ENCODE measurements at regions not wholly inside any gene's neighbourhood (a gene's known extent, or its start where the extent isn't known, plus 50 kb on each side); places are given as distances from the start of the nearest gene placed in this dataset.

- Histone ChIP-seq H3K27ac (ENCODE audit: insufficient read depth, low read length, poor library complexity, severe bottlenecking) (no peak overlapping the region), H3K36me3 (ENCODE audit: control insufficient read depth, insufficient read depth, low read length) (no peaks in the 10 kb centered on the region), H3K4me1 (ENCODE audit: control insufficient read depth, insufficient read depth, low read length, poor library complexity, severe bottlenecking) (no peaks in the 10 kb centered on the region), H3K9me3 (ENCODE audit: control insufficient read depth in 2 of 2, low read length in 2 of 2) (peaks cover 0 to 10% of the 10 kb centered on the region in 2 experiments), H3K4me3 (ENCODE audit: low read depth, low read length) (no peak overlapping the region), H3K27me3 (ENCODE audit: control insufficient read depth, insufficient read depth, low read length) (no peaks in the 10 kb centered on the region)
- no peaks in the 10 kb centered on the region for H3K27me3 Mint-ChIP-seq
- H3K9me3 Mint-ChIP-seq: peaks cover 2 to 18% (median 4%) of the 10 kb centered on the region in 7 donors
- ATAC-seq (ENCODE audit: low read depth in 2 of 2) (no peak), DNase-seq (no peak)
- no peaks in the 10 kb centered on the region for H3K36me3 Mint-ChIP-seq
- H3K4me1 Mint-ChIP-seq: no peaks in the 10 kb centered on the region
- H3K27ac Mint-ChIP-seq: no peak overlapping the region
- no peak overlapping the region for H3K4me3 Mint-ChIP-seq
Observed at GRCh38 chr11:25891960-25892359, 440.0 kb upstream of the ANO3 start.

- H3K4me1 ChIP-seq (ENCODE audit: control insufficient read depth, insufficient read depth, low read length, poor library complexity, severe bottlenecking): no peaks in the 10 kb centered on the region
- no peak overlapping the region for H3K4me3 Mint-ChIP-seq
- H3K4me1 Mint-ChIP-seq: no peaks in the 10 kb centered on the region
- no peak overlapping the region for H3K27ac ChIP-seq (ENCODE audit: insufficient read depth, low read length, poor library complexity, severe bottlenecking)
- no peak overlapping the region for H3K4me3 ChIP-seq (ENCODE audit: low read depth, low read length)
- H3K9me3 ChIP-seq (ENCODE audit: control insufficient read depth in 2 of 2, low read length in 2 of 2): peaks cover 0 to 2% of the 10 kb centered on the region in 2 experiments
- DNase-seq (no peak), ATAC-seq (ENCODE audit: low read depth in 2 of 2) (no peak)
- H3K36me3 ChIP-seq (ENCODE audit: control insufficient read depth, insufficient read depth, low read length): no peaks in the 10 kb centered on the region
- peaks cover 3 to 19% (median 7%) of the 10 kb centered on the region in 7 donors for H3K9me3 Mint-ChIP-seq
- no peak overlapping the region for H3K27ac Mint-ChIP-seq
- no peaks in the 10 kb centered on the region for H3K27me3 ChIP-seq (ENCODE audit: control insufficient read depth, insufficient read depth, low read length)
- H3K27me3 Mint-ChIP-seq: no peaks in the 10 kb centered on the region
- no peaks in the 10 kb centered on the region for H3K36me3 Mint-ChIP-seq
Observed at GRCh38 chr11:25899617-25900160, 432.2 kb upstream of the ANO3 start.

- no peak for DNase-seq
- Mint-ChIP-seq H3K4me1 (no peaks in the 10 kb centered on the region), H3K4me3 (no peak overlapping the region), H3K9me3 (peaks cover 4 to 23% (median 7%) of the 10 kb centered on the region in 7 donors), H3K27me3 (no peaks in the 10 kb centered on the region), H3K36me3 (no peaks in the 10 kb centered on the region), H3K27ac (no peak overlapping the region)
- H3K27me3 ChIP-seq (ENCODE audit: control insufficient read depth, insufficient read depth, low read length): no peaks in the 10 kb centered on the region
- H3K4me3 ChIP-seq (ENCODE audit: low read depth, low read length): no peak overlapping the region
- no peak overlapping the region for H3K27ac ChIP-seq (ENCODE audit: insufficient read depth, low read length, poor library complexity, severe bottlenecking)
- ATAC-seq (ENCODE audit: low read depth in 2 of 2): no peak
- H3K36me3 ChIP-seq (ENCODE audit: control insufficient read depth, insufficient read depth, low read length): no peaks in the 10 kb centered on the region
- peaks cover 0 to 2% of the 10 kb centered on the region in 2 experiments for H3K9me3 ChIP-seq (ENCODE audit: control insufficient read depth in 2 of 2, low read length in 2 of 2)
- H3K4me1 ChIP-seq (ENCODE audit: control insufficient read depth, insufficient read depth, low read length, poor library complexity, severe bottlenecking): no peaks in the 10 kb centered on the region
Observed at GRCh38 chr11:25900814-25901213, 431.1 kb upstream of the ANO3 start.

DNA sequence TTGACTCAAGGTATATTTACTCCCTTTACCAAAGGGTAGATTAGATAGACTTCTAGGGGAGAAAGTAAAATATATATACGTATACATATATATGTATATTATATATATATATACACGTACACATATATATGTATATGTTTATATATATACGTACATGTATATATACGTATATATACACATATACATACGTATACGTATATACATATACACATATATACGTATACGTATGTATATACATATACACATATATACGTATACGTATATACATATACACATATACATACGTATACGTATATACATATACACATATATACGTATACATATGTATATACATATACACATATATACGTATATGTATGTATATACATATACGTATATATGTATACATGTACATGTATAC, 430.5 kb upstream of the ANO3 start:
- Mint-ChIP-seq H3K27me3 (no peaks in the 10 kb centered on the region), H3K27ac (no peak overlapping the region), H3K9me3 (peaks cover 4 to 23% (median 7%) of the 10 kb centered on the region in 7 donors), H3K36me3 (no peaks in the 10 kb centered on the region), H3K4me3 (no peak overlapping the region), H3K4me1 (no peaks in the 10 kb centered on the region)
- Histone ChIP-seq H3K27ac (ENCODE audit: insufficient read depth, low read length, poor library complexity, severe bottlenecking) (no peak overlapping the region), H3K27me3 (ENCODE audit: control insufficient read depth, insufficient read depth, low read length) (no peaks in the 10 kb centered on the region), H3K4me3 (ENCODE audit: low read depth, low read length) (no peak overlapping the region), H3K36me3 (ENCODE audit: control insufficient read depth, insufficient read depth, low read length) (no peaks in the 10 kb centered on the region), H3K4me1 (ENCODE audit: control insufficient read depth, insufficient read depth, low read length, poor library complexity, severe bottlenecking) (no peaks in the 10 kb centered on the region), H3K9me3 (ENCODE audit: control insufficient read depth in 2 of 2, low read length in 2 of 2) (peaks cover 0 to 2% of the 10 kb centered on the region in 2 experiments)
- ATAC-seq (ENCODE audit: low read depth in 2 of 2) (no peak), DNase-seq (no peak)

DNA sequence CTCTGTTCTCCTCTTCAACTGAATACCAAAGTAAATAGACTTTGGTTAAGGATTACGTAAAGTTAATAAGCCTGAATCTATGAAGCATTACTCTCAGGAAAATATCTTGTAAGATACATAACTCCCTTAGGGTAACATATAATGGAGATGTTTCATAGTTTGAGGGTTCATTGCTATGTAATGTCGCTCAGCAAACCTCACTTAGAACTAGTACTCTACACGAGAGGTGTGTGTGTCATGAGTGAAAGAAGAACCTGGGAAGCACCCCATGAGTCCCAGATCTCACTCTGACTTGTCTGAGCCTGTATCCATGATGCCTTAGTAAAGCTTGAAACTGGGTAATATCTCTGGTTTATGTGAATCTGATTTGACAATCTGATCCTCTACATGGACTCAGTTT, 429.5 kb upstream of the ANO3 start:
- no peak overlapping the region for H3K27ac Mint-ChIP-seq
- H3K27me3 ChIP-seq (ENCODE audit: control insufficient read depth, insufficient read depth, low read length): no peaks in the 10 kb centered on the region

GRCh38 chr11:25908726-25909125, 423.2 kb upstream of the ANO3 start:
- H3K9me3 ChIP-seq (ENCODE audit: control insufficient read depth in 2 of 2, low read length in 2 of 2): peaks cover under 1 to 2% of the 10 kb centered on the region in 2 experiments

More for the DNA sequence above, 429.5 kb upstream of the ANO3 start:
- Mint-ChIP-seq H3K9me3 (peaks cover 4 to 24% (median 7%) of the 10 kb centered on the region in 7 donors), H3K27me3 (no peaks in the 10 kb centered on the region), H3K4me3 (no peak overlapping the region), H3K36me3 (no peaks in the 10 kb centered on the region), H3K4me1 (no peaks in the 10 kb centered on the region)
- H3K4me3 ChIP-seq (ENCODE audit: low read depth, low read length): no peak overlapping the region
- no peak overlapping the region for H3K27ac ChIP-seq (ENCODE audit: insufficient read depth, low read length, poor library complexity, severe bottlenecking)
- ATAC-seq (ENCODE audit: low read depth in 2 of 2) (no peak), DNase-seq (no peak)
- H3K36me3 ChIP-seq (ENCODE audit: control insufficient read depth, insufficient read depth, low read length): no peaks in the 10 kb centered on the region
- peaks cover 0 to 2% of the 10 kb centered on the region in 2 experiments for H3K9me3 ChIP-seq (ENCODE audit: control insufficient read depth in 2 of 2, low read length in 2 of 2)
- H3K4me1 ChIP-seq (ENCODE audit: control insufficient read depth, insufficient read depth, low read length, poor library complexity, severe bottlenecking): no peaks in the 10 kb centered on the region

DNA sequence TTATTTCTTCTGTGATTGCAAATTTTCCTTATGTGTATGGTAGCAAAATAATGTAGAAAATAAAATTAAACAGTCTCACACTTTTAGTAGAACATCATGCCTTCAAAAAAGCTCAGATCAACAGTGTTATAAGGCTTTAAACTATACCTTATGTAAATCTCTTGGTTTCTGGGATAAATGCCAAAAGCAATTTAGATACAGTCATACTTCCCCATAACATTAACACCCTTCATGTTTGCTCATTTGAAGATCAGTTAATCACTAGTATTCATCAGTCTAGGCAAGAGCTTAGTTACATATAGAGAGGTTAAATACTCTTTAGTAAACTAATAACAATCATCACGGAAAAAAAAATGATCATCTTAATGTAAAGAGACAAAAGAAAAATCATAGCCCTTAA, 421.8 kb upstream of the ANO3 start:
- Histone ChIP-seq H3K36me3 (ENCODE audit: control insufficient read depth, insufficient read depth, low read length) (no peaks in the 10 kb centered on the region), H3K4me3 (ENCODE audit: low read depth, low read length) (no peak overlapping the region), H3K4me1 (ENCODE audit: control insufficient read depth, insufficient read depth, low read length, poor library complexity, severe bottlenecking) (no peaks in the 10 kb centered on the region), H3K27me3 (ENCODE audit: control insufficient read depth, insufficient read depth, low read length) (no peaks in the 10 kb centered on the region), H3K27ac (ENCODE audit: insufficient read depth, low read length, poor library complexity, severe bottlenecking) (no peak overlapping the region), H3K9me3 (ENCODE audit: control insufficient read depth in 2 of 2, low read length in 2 of 2) (peaks cover 2 to 3% of the 10 kb centered on the region in 2 experiments)
- no peak overlapping the region for H3K4me3 Mint-ChIP-seq
- no peaks in the 10 kb centered on the region for H3K36me3 Mint-ChIP-seq
- no peaks in the 10 kb centered on the region for H3K4me1 Mint-ChIP-seq
- ATAC-seq (ENCODE audit: low read depth in 2 of 2): no peak
- no peak overlapping the region for H3K27ac Mint-ChIP-seq
- DNase-seq: no peak
- H3K27me3 Mint-ChIP-seq: no peaks in the 10 kb centered on the region
- peaks cover under 1 to 34% (median 4%) of the 10 kb centered on the region in 7 donors for H3K9me3 Mint-ChIP-seq

More at GRCh38 chr11:25908726-25909125, 423.2 kb upstream of the ANO3 start:
- ATAC-seq (ENCODE audit: low read depth in 2 of 2): no peak
- H3K4me1 Mint-ChIP-seq: no peaks in the 10 kb centered on the region
- no peak for DNase-seq
- Histone ChIP-seq H3K27me3 (ENCODE audit: control insufficient read depth, insufficient read depth, low read length) (no peaks in the 10 kb centered on the region), H3K27ac (ENCODE audit: insufficient read depth, low read length, poor library complexity, severe bottlenecking) (no peak overlapping the region), H3K4me1 (ENCODE audit: control insufficient read depth, insufficient read depth, low read length, poor library complexity, severe bottlenecking) (no peaks in the 10 kb centered on the region), H3K4me3 (ENCODE audit: low read depth, low read length) (no peak overlapping the region), H3K36me3 (ENCODE audit: control insufficient read depth, insufficient read depth, low read length) (no peaks in the 10 kb centered on the region)
- no peak overlapping the region for H3K4me3 Mint-ChIP-seq
- no peaks in the 10 kb centered on the region for H3K36me3 Mint-ChIP-seq
- no peak overlapping the region for H3K27ac Mint-ChIP-seq
- H3K27me3 Mint-ChIP-seq: no peaks in the 10 kb centered on the region
- H3K9me3 Mint-ChIP-seq: peaks cover 3 to 23% (median 7%) of the 10 kb centered on the region in 7 donors

DNA sequence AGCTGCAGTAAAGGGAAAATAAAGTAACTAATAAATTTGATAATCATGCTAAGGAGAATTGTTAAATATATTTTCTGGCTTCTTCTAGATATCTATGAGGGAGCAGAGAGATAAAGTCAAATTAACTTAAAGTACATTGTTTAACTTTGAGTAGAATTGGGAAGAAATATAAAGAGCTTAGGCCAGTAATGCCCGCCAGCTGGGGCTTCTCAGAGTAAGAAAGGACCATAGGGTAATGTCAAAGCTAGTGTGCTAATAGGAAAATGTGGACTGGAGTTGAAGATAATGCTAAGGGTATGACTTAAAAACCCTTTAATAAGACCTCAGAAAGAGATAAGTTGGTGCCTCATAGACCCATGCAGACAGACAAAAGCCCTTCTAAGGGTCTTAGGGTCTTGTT, 411.6 kb upstream of the ANO3 start:
- no peaks in the 10 kb centered on the region for H3K27me3 Mint-ChIP-seq
- ATAC-seq (ENCODE audit: low read depth in 2 of 2) (no peak), DNase-seq (no peak)
- H3K27me3 ChIP-seq (ENCODE audit: control insufficient read depth, insufficient read depth, low read length): no peaks in the 10 kb centered on the region
- no peaks in the 10 kb centered on the region for H3K36me3 ChIP-seq (ENCODE audit: control insufficient read depth, insufficient read depth, low read length)
- H3K4me3 Mint-ChIP-seq: no peak overlapping the region
- no peaks in the 10 kb centered on the region for H3K36me3 Mint-ChIP-seq
- no peaks in the 10 kb centered on the region for H3K4me1 ChIP-seq (ENCODE audit: control insufficient read depth, insufficient read depth, low read length, poor library complexity, severe bottlenecking)
- H3K9me3 ChIP-seq (ENCODE audit: control insufficient read depth in 2 of 2, low read length in 2 of 2): peaks cover 2 to 11% of the 10 kb centered on the region in 2 experiments
- no peak overlapping the region for H3K4me3 ChIP-seq (ENCODE audit: low read depth, low read length)
- H3K4me1 Mint-ChIP-seq: no peaks in the 10 kb centered on the region
- peaks cover 6 to 36% (median 9%) of the 10 kb centered on the region in 7 donors for H3K9me3 Mint-ChIP-seq
- no peak overlapping the region for H3K27ac ChIP-seq (ENCODE audit: insufficient read depth, low read length, poor library complexity, severe bottlenecking)
- no peak overlapping the region for H3K27ac Mint-ChIP-seq

Measured in CD4-positive, CD25-positive, alpha-beta regulatory T cell (primary cell).